Bronchial epithelial cell (primary cell): ENCODE measurements at regions not wholly inside any gene's neighbourhood (a gene's known extent, or its start where the extent isn't known, plus 50 kb on each side); places are given as distances from the start of the nearest gene placed in this dataset.

Source experiments
- DNase-seq: peaks from one replicate; pipeline ENCODE4 v3.0.0-alpha.2; 2010; ENCODE audit warnings: low read depth
- FAIRE-seq: peaks from 2 replicates; lab custom pipeline; 2011; peaks lifted over from hg19 to GRCh38; lab: Jason Lieb, UNC
- H3K27me3 ChIP-seq: 2 replicates; pipeline ENCODE4 v1.5.1; 2011; ENCODE audit warnings: low read length; ENCODE audit not compliant: control insufficient read depth, insufficient read depth
- H3K36me3 ChIP-seq: 2 replicates; pipeline ENCODE4 v1.5.1; 2011; ENCODE audit warnings: low read length; ENCODE audit not compliant: control insufficient read depth, insufficient read depth
- H3K4me3 ChIP-seq: 2 replicates; pipeline ENCODE4 v1.5.1; 2011; ENCODE audit warnings: mild to moderate bottlenecking, low read depth, low read length, control low read depth
- CTCF ChIP-seq: IDR thresholded peaks from 2 replicates; pipeline ENCODE4 v1.5.1; 2011; ENCODE audit warnings: mild to moderate bottlenecking, moderate library complexity, low read length, control low read depth, inconsistent platforms; ENCODE audit not compliant: insufficient read depth, severe bottlenecking

GRCh38 chr13:22050951-22051563 is 380.2 kb downstream of the FGF9 start:
- FAIRE-seq: no peak
- H3K4me3 ChIP-seq: no peak overlapping the region
- no peaks in the 10 kb centered on the region for H3K27me3 ChIP-seq
- DNase-seq: no peak
- no peaks in the 10 kb centered on the region for H3K36me3 ChIP-seq
- no peak for TF ChIP-seq CTCF

- H3K36me3 ChIP-seq: no peaks in the 10 kb centered on the region
- DNase-seq: no peak
- no peak for FAIRE-seq
- TF ChIP-seq CTCF: no peak
- no peak overlapping the region for H3K4me3 ChIP-seq
- H3K27me3 ChIP-seq: no peaks in the 10 kb centered on the region
Measured at GRCh38 chr13:22053053-22053452, 382.2 kb downstream of the FGF9 start.

GRCh38 chr13:22055259-22055658 is 384.4 kb downstream of the FGF9 start:
- FAIRE-seq (no peak), DNase-seq (no peak)

DNA sequence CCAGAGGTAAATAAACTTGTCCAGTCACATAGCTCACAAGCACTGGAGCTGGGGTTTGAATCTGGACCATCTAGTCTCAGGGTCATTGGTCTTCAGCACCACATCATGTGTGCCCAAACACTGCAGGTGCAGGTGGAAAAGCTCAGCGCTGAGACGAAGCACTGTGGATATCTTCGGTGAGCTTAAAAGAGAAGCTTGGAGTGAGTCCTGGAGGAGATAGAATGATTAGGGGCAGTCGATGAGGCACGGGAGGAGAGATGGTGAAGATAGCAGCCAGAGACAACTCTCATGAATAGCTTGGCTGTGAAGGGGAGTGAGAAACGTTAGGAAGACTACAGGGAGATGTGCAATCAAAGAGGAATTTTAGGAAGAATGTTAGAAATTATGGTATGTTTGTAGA is 389.3 kb downstream of the FGF9 start:
- FAIRE-seq (no peak), DNase-seq (no peak)
- H3K27me3 ChIP-seq: no peaks in the 10 kb centered on the region
- no peak overlapping the region for H3K4me3 ChIP-seq
- H3K36me3 ChIP-seq: no peaks in the 10 kb centered on the region
- no peak for TF ChIP-seq CTCF

More at GRCh38 chr13:22055259-22055658, 384.4 kb downstream of the FGF9 start:
- no peaks in the 10 kb centered on the region for H3K27me3 ChIP-seq
- no peaks in the 10 kb centered on the region for H3K36me3 ChIP-seq
- no peak overlapping the region for H3K4me3 ChIP-seq
- TF ChIP-seq CTCF: no peak

- DNase-seq: no peak
Measured at GRCh38 chr13:22061371-22061805, 390.5 kb downstream of the FGF9 start.

More at GRCh38 chr13:22061371-22061805, 390.5 kb downstream of the FGF9 start:
- no peak for TF ChIP-seq CTCF
- Histone ChIP-seq H3K27me3 (no peaks in the 10 kb centered on the region), H3K4me3 (no peak overlapping the region), H3K36me3 (no peaks in the 10 kb centered on the region)
- FAIRE-seq: no peak
